GM12873 (cell line): ENCODE measurements at regions not wholly inside any gene's neighbourhood (a gene's known extent, or its start where the extent isn't known, plus 50 kb on each side); places are given as distances from the start of the nearest gene placed in this dataset.

Experiments used
- CTCF ChIP-seq: IDR thresholded peaks from 2 replicates; pipeline ENCODE4 v1.5.1; 2012; ENCODE audit warnings: low read depth, mild to moderate bottlenecking, moderate library complexity, low read length, control low read depth; ENCODE audit not compliant: insufficient read depth; ENCODE audit errors: missing control alignments

GRCh38 chr2:78546843-78547242, 478.7 kb upstream of the REG3G start:
- TF ChIP-seq CTCF: no peak

DNA sequence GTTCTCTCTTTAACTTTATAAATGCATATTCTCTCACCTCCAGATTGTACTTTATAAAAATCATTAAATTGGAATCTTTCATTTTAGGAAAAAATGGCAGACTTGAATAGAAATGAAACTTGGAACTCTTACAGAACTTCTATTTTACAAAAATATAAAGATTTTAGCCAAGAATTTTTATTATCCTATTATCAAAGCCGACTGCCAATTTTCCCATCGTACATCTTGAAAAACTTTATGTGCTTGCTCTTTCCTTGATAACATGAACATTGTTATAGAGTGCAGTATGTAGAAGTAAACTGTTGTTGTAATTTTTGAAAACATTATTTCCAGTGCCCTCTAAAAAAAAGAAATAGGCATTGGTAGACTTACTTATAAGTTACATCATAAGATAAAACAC, 475.7 kb upstream of the REG3G start:
- TF ChIP-seq CTCF: no peak

- no peak for TF ChIP-seq CTCF
Observed at GRCh38 chr2:78553866-78554647, 471.4 kb upstream of the REG3G start.

- TF ChIP-seq CTCF: no peak
Observed at GRCh38 chr2:78561876-78562275, 463.6 kb upstream of the REG3G start.

DNA sequence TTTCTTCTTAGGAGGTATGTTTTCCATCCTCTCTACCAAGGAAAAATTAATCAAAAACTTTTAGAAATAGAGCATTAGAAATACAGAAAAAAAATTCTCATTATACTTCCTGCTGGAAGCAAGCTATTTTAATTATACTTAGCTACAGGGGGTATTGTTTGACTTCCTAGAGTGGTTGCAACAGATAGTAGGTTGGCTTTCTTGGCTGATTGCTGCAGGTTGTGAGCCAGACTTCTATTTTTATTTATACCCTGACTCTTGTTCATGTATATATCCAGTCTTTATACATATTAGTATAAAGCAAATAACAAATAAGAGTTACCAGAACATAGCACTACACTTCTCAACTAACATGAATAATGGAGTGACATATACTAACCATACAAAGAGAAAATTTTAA, 460.8 kb upstream of the REG3G start:
- no peak for TF ChIP-seq CTCF

DNA sequence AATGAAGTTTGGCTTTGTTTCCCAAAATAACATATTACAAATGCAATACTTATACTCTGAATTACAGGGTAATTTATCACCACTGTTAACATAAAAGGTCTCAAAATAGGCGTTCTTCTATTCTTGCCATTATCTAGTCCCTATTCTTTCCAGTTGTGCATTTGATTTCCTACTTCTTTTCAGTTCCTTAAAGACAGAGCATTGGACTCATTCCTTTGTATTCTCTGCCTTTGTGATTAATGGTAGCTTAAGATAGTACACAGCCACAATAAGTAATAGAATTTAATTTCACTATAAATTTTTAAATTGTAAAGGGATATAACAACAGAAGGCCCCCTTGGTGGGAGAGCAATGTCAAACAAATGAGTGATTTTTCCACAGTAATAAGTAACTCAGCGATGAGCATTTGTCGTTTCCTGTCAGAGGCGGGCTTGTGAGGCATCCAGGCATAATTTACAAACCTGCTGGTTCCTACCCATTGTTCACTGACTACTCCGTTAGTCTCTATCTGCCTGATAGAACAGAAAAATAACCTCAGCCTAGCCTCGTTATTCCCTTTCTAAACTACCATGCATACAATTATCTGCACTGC, 456.6 kb upstream of the REG3G start:
- TF ChIP-seq CTCF: no peak

DNA sequence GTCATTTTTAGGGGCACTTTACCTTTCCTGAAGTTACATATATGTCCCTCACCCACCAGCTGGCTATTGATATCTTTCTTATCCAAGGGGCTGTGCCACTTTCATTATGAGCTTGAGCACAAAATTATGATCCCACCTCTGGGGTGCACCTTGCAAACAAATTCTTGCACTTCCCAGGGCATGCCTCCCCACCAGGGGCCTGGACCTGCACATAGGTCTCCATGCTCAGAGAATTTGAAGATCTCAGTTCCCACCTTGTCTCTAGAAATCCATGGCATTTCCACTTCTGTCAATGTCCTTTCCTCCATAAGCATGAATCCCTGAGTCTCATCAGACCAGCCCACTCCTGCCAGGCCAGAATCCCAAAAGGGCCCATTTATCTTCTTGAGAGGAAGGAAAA, 449.1 kb upstream of the REG3G start:
- no peak for TF ChIP-seq CTCF
